Heart left ventricle (tissue), 16 donors: ENCODE measurements at regions not wholly inside any gene's neighbourhood (a gene's known extent, or its start where the extent isn't known, plus 50 kb on each side); places are given as distances from the start of the nearest gene placed in this dataset.

Experiments used
- ATAC-seq, 4 donors: fragments of 200-7000 bp; cut with Tn5 transposase; one replicate each; pipeline ENCODE4 v1.9.1; 2020 to 2022; ENCODE audit warnings: moderate library complexity in 4 of 4, mild to moderate bottlenecking in 3 of 4, moderate number of reproducible peaks in 1 of 4
- DNase-seq, 5 donors: peaks; one replicate each; pipeline ENCODE4 v3.0.0-alpha.2; 2020
- H3K27ac ChIP-seq, 12 donors: fragments of 200-600 bp; sonication (generic) in 4 of 12; one replicate each; pipeline versions ENCODE4 v1.5.0 to v1.8.0; 2016 to 2022; ENCODE audit warnings: mild to moderate bottlenecking in 2 of 12
- H3K27me3 ChIP-seq, 9 donors: fragments of 200-600 bp; sonication (generic) in 2 of 9; one replicate each; pipeline versions ENCODE4 v1.5.1 to v1.8.0; 2016 to 2022; ENCODE audit warnings: mild to moderate bottlenecking in 3 of 9
- H3K36me3 ChIP-seq, 9 donors: fragments of 200-600 bp; sonication (generic) in 2 of 9; one replicate each; pipeline versions ENCODE4 v1.5.0 to v1.8.0; 2018 to 2022; ENCODE audit warnings: mild to moderate bottlenecking in 2 of 9
- H3K4me1 ChIP-seq, 12 donors: fragments of 200-600 bp; sonication (generic) in 4 of 12; one replicate each; pipeline versions ENCODE4 v1.5.0 to v1.8.0; 2016 to 2022; ENCODE audit warnings: mild to moderate bottlenecking in 3 of 12
- H3K4me3 ChIP-seq, 12 donors: fragments of 200-600 bp; sonication (generic) in 4 of 12; one replicate each; pipeline versions ENCODE4 v1.5.0 to v1.8.0; 2017 to 2022; ENCODE audit warnings: mild to moderate bottlenecking in 9 of 12, moderate library complexity in 4 of 12
- H3K9me3 ChIP-seq, 12 donors: fragments of 200-600 bp; sonication (generic) in 4 of 12; one replicate each; pipeline versions ENCODE4 v1.5.0 to v1.8.0; 2016 to 2022; ENCODE audit warnings: mild to moderate bottlenecking in 1 of 12
- CTCF ChIP-seq, 12 donors: fragments of 200-600 bp; sonication (generic) in 4 of 12; IDR thresholded peaks; one replicate each; pipeline versions ENCODE4 v1.5.0 to v1.8.0; 2018 to 2022; ENCODE audit warnings: antibody characterized with exemption in 12 of 12, mild to moderate bottlenecking in 5 of 12
- POLR2A ChIP-seq, 2 donors: fragments of 450-650 bp; IDR thresholded peaks; one replicate each; pipeline ENCODE4 v1.6.1; 2017; ENCODE audit warnings: antibody characterized with exemption in 2 of 2, mild to moderate bottlenecking in 2 of 2, moderate library complexity in 2 of 2
- WGBS, 4 donors: extraction: QIAGEN DNeasy Blood & Tissue Kit in 2 of 4; methylation state at CpG; one replicate each; pipeline versions ENCODE4 v1.1.5 to v1.1.7; 2013 to 2018; 5-methylcytosine and 5-hydroxymethylcytosine counted together
- intact Hi-C, 10 donors: fragments of 100-400 bp; cut with DNase I; formaldehyde crosslinking; loops; one replicate each; pipeline versions ENCODE4 v1.11.1 to v1.14.2; 2022
- donor health status: ischemic (EF 13 %, LVEDD 7.1; RV severe dilation, severe dysfunction).
- donor health status: healthy with polysubstance abuse.
- donor health status: DM: no; HTN: yes; CAD: no.
- donor health status: DM: no; HTN: no; CAD: no.
- donor health status: ischemic (EF 25% LVEDD 6.9; RV normal size, moderate dysfunction).
- donor health status: ischemic (EF 25% LVEDD 5.7; RV mildly dilated, moderate dysfunction).
- donor health status: healthy.
- donor health status: DM: yes; HTN: yes; CAD: no.
- donor health status: ischemic (EF 35%, LVEDD 5.7; RV mildly dilated, moderate dysfunction).
- donor health status: nonischemic (EF 11% LVEDD 7.7; RV severe dilation, severe dysfunction).
- donor health status: DM: yes; HTN: yes; CAD: no.
- donor health status: PGD.
- donor health status: ischemic (EF 29% LVEDD 5.4; RV normal size, mild dysfunction).
- donor health status: nonischemic (EF 23%, LVEDD 6.1; RV moderate dilation, normal function).

DNA sequence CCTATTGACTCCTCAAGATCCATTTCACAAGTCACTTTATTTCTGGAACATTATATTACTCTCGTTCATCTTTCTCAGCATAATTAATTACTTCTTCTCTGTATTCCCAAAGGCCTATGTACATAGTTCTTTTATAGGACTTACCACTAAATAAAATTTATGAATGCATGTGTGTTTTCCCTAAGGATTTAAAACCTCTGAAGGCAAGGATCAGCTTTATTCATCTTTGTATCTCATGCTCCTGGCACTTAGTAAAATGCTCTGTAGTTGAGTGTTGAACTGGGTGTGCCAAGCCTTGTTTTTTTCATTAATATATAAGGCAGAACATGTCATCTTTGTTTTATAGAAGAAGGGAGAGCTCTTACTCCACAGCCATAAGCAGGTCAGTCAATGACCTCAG lies 194.1 kb upstream of the ZPLD1 start:
- no peak for DNase-seq
- TF ChIP-seq CTCF (IDR thresholded peaks at IDR 0.05) (no peak), POLR2A (IDR thresholded peaks at IDR 0.05) (no peak)
- Histone ChIP-seq H3K4me3 (no peak overlapping the region), H3K9me3 (no peaks in the 10 kb centered on the region), H3K36me3 (no peaks in the 10 kb centered on the region), H3K4me1 (peaks cover 0 to 4% (median 0%) of the 10 kb centered on the region in 12 donors), H3K27ac (no peak overlapping the region), H3K27me3 (no peaks in the 10 kb centered on the region)
- no peak for ATAC-seq
- intact Hi-C loops = no loop called here
- WGBS, 4 donors = 79 to 85% (median 81%) methylated on average over 1 of the region's 1 CpG

- TF ChIP-seq POLR2A (IDR thresholded peaks at IDR 0.05) (no peak), CTCF (IDR thresholded peaks at IDR 0.05) (no peak)
- no peaks in the 10 kb centered on the region for H3K4me1 ChIP-seq
- no peaks in the 10 kb centered on the region for H3K9me3 ChIP-seq
- H3K36me3 ChIP-seq = no peaks in the 10 kb centered on the region
- no peak for DNase-seq
- no peak overlapping the region for H3K4me3 ChIP-seq
- no peak for ATAC-seq
- no peaks in the 10 kb centered on the region for H3K27me3 ChIP-seq
- no peak overlapping the region for H3K27ac ChIP-seq
- intact Hi-C loops = no loop called here
- 49 to 63% (median 57%) methylated on average over 2 of the region's 2 CpGs for WGBS, 4 donors
These were observed 185.7 kb upstream of the ZPLD1 start for GRCh38 chr3:102248981-102249705.

DNA sequence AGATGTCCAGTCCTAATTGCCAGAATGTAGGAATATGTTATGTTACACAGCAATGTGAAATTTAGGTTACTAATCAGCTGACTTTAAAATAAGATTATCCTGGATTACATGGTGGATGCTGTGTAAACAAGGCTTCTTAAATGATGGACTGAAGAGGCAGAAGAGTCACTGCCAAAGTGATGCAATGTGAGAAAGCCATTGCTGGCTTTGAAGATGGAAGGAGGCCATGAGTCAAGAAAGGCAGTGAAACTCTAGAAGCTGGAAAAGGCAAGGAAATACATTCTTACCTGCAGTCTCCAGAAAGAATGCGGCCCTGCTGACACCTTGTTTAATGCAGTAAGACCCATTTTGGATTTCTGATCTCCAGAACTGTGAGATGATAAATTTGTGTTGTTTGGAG lies 179.1 kb upstream of the ZPLD1 start:
- TF ChIP-seq CTCF (IDR thresholded peaks at IDR 0.05) = no peak
- no peak for TF ChIP-seq POLR2A (IDR thresholded peaks at IDR 0.05)
- H3K4me3 ChIP-seq = no peak overlapping the region
- no peaks in the 10 kb centered on the region for H3K27me3 ChIP-seq
- H3K9me3 ChIP-seq = no peaks in the 10 kb centered on the region
- H3K36me3 ChIP-seq = no peaks in the 10 kb centered on the region
- ATAC-seq (no peak), DNase-seq (no peak)
- no peaks in the 10 kb centered on the region for H3K4me1 ChIP-seq
- no peak overlapping the region for H3K27ac ChIP-seq
- 96 to 100% (median 98%) methylated on average over 1 of the region's 1 CpG for WGBS, 4 donors
- intact Hi-C loops = no loop called here

GRCh38 chr3:102258666-102259227 lies 176.1 kb upstream of the ZPLD1 start:
- intact Hi-C loops = no loop called here
- no peaks in the 10 kb centered on the region for H3K27me3 ChIP-seq
- WGBS, 4 donors = 53 to 70% (median 64%) methylated on average over 3 of the region's 3 CpGs
- no peak for ATAC-seq
- no peaks in the 10 kb centered on the region for H3K36me3 ChIP-seq
- no peak for DNase-seq
- no peak overlapping the region for H3K27ac ChIP-seq
- no peaks in the 10 kb centered on the region for H3K4me1 ChIP-seq
- no peak for TF ChIP-seq CTCF (IDR thresholded peaks at IDR 0.05)
- TF ChIP-seq POLR2A (IDR thresholded peaks at IDR 0.05) = no peak
- no peak overlapping the region for H3K4me3 ChIP-seq
- H3K9me3 ChIP-seq = no peaks in the 10 kb centered on the region
